ENCODE measurements at regions not wholly inside any gene's neighbourhood (a gene's known extent, or its start where the extent isn't known, plus 50 kb on each side); places are given as distances from the start of the nearest gene placed in this dataset.

GRCh38 chr5:51968756-51969155 is 585.5 kb downstream of the ISL1 start:
- Histone ChIP-seq H3K4me1 (replicated peaks) (no peaks in the 10 kb centered on the region), H3K9me3 (replicated peaks) (no peaks in the 10 kb centered on the region), H3K27ac (no peak overlapping the region), H3K27me3 (replicated peaks) (no peaks in the 10 kb centered on the region; the same call in 1 of the 2 replicates), H3K4me3 (no peak overlapping the region), H3K36me3 (no peaks in the 10 kb centered on the region)
- no peak for DNase-seq (ENCODE audit: low read depth in 1 of 2, low spot score in 2 of 2)

GRCh38 chr5:51974834-51975233 is 591.6 kb downstream of the ISL1 start:
- Histone ChIP-seq H3K27ac (no peak overlapping the region), H3K36me3 (no peaks in the 10 kb centered on the region), H3K4me1 (replicated peaks) (no peaks in the 10 kb centered on the region)

GRCh38 chr5:51977014-51977413 is 593.8 kb downstream of the ISL1 start:
- no peak overlapping the region for H3K4me3 ChIP-seq
- no peaks in the 10 kb centered on the region; the same call in 1 of the 2 replicates for H3K27me3 ChIP-seq (replicated peaks)
- H3K27ac ChIP-seq = no peak overlapping the region
- no peaks in the 10 kb centered on the region for H3K4me1 ChIP-seq (replicated peaks)
- H3K9me3 ChIP-seq (replicated peaks) = no peaks in the 10 kb centered on the region
- no peak for DNase-seq (ENCODE audit: low read depth in 1 of 2, low spot score in 2 of 2)
- H3K36me3 ChIP-seq = no peaks in the 10 kb centered on the region

More at GRCh38 chr5:51974834-51975233, 591.6 kb downstream of the ISL1 start:
- no peak for DNase-seq (ENCODE audit: low read depth in 1 of 2, low spot score in 2 of 2)
- no peak overlapping the region for H3K4me3 ChIP-seq
- no peaks in the 10 kb centered on the region for H3K9me3 ChIP-seq (replicated peaks)
- H3K27me3 ChIP-seq (replicated peaks) = no peaks in the 10 kb centered on the region; the same call in 1 of the 2 replicates

- Histone ChIP-seq H3K4me1 (replicated peaks) (no peaks in the 10 kb centered on the region), H3K4me3 (no peak overlapping the region), H3K9me3 (replicated peaks) (no peaks in the 10 kb centered on the region), H3K36me3 (no peaks in the 10 kb centered on the region), H3K27ac (no peak overlapping the region), H3K27me3 (replicated peaks) (no peaks in the 10 kb centered on the region)
- DNase-seq (ENCODE audit: low read depth in 1 of 2, low spot score in 2 of 2) = no peak
Observed at GRCh38 chr5:51983161-51983560, 599.9 kb downstream of the ISL1 start.

- H3K27me3 ChIP-seq (replicated peaks) = no peaks in the 10 kb centered on the region
- no peaks in the 10 kb centered on the region for H3K9me3 ChIP-seq (replicated peaks)
- no peak for DNase-seq (ENCODE audit: low read depth in 1 of 2, low spot score in 2 of 2)
- H3K27ac ChIP-seq = no peak overlapping the region
- no peaks in the 10 kb centered on the region for H3K4me1 ChIP-seq (replicated peaks)
- H3K36me3 ChIP-seq = no peaks in the 10 kb centered on the region
- no peak overlapping the region for H3K4me3 ChIP-seq
Observed at GRCh38 chr5:51986733-51987132, 603.5 kb downstream of the ISL1 start.

- DNase-seq (ENCODE audit: low read depth in 1 of 2, low spot score in 2 of 2) = no peak
- Histone ChIP-seq H3K27me3 (replicated peaks) (no peaks in the 10 kb centered on the region), H3K27ac (no peak overlapping the region), H3K4me3 (no peak overlapping the region), H3K9me3 (replicated peaks) (no peaks in the 10 kb centered on the region), H3K36me3 (no peaks in the 10 kb centered on the region), H3K4me1 (replicated peaks) (no peaks in the 10 kb centered on the region)
Observed at GRCh38 chr5:51987239-51987638, 604.0 kb downstream of the ISL1 start.

- Histone ChIP-seq H3K27me3 (replicated peaks) (no peaks in the 10 kb centered on the region), H3K4me3 (no peak overlapping the region), H3K36me3 (no peaks in the 10 kb centered on the region), H3K4me1 (replicated peaks) (no peaks in the 10 kb centered on the region), H3K27ac (no peak overlapping the region), H3K9me3 (replicated peaks) (no peaks in the 10 kb centered on the region)
- DNase-seq (ENCODE audit: low read depth in 1 of 2, low spot score in 2 of 2) = no peak
Observed at GRCh38 chr5:51987669-51988209, 604.5 kb downstream of the ISL1 start.

- Histone ChIP-seq H3K36me3 (no peaks in the 10 kb centered on the region), H3K4me3 (no peak overlapping the region), H3K9me3 (replicated peaks) (no peaks in the 10 kb centered on the region), H3K27me3 (replicated peaks) (no peaks in the 10 kb centered on the region), H3K4me1 (replicated peaks) (no peaks in the 10 kb centered on the region), H3K27ac (no peak overlapping the region)
- DNase-seq (ENCODE audit: low read depth in 1 of 2, low spot score in 2 of 2) = no peak
Observed at GRCh38 chr5:51988634-51989033, 605.4 kb downstream of the ISL1 start.

- no peak for DNase-seq (ENCODE audit: low read depth in 1 of 2, low spot score in 2 of 2)
- no peak overlapping the region for H3K4me3 ChIP-seq
- H3K27me3 ChIP-seq (replicated peaks) = no peaks in the 10 kb centered on the region
- no peak overlapping the region for H3K27ac ChIP-seq
- H3K4me1 ChIP-seq (replicated peaks) = no peaks in the 10 kb centered on the region
- no peaks in the 10 kb centered on the region for H3K9me3 ChIP-seq (replicated peaks)
- H3K36me3 ChIP-seq = no peaks in the 10 kb centered on the region
Observed at GRCh38 chr5:51990241-51990640, 607.0 kb downstream of the ISL1 start.

- Histone ChIP-seq H3K36me3 (no peaks in the 10 kb centered on the region), H3K27ac (no peak overlapping the region), H3K27me3 (replicated peaks) (no peaks in the 10 kb centered on the region), H3K4me1 (replicated peaks) (no peaks in the 10 kb centered on the region), H3K9me3 (replicated peaks) (no peaks in the 10 kb centered on the region), H3K4me3 (no peak overlapping the region)
- no peak for DNase-seq (ENCODE audit: low read depth in 1 of 2, low spot score in 2 of 2)
Observed at GRCh38 chr5:51990661-51991180, 607.5 kb downstream of the ISL1 start.

GRCh38 chr5:51991940-51992339 is 608.7 kb downstream of the ISL1 start:
- H3K4me3 ChIP-seq = no peak overlapping the region

GRCh38 chr5:51995773-51996306 is 612.6 kb downstream of the ISL1 start:
- Histone ChIP-seq H3K9me3 (replicated peaks) (no peaks in the 10 kb centered on the region), H3K4me1 (replicated peaks) (no peaks in the 10 kb centered on the region), H3K36me3 (no peaks in the 10 kb centered on the region), H3K4me3 (no peak overlapping the region), H3K27ac (no peak overlapping the region), H3K27me3 (replicated peaks) (no peaks in the 10 kb centered on the region)
- DNase-seq (ENCODE audit: low read depth in 1 of 2, low spot score in 2 of 2) = no peak

More at GRCh38 chr5:51991940-51992339, 608.7 kb downstream of the ISL1 start:
- DNase-seq (ENCODE audit: low read depth in 1 of 2, low spot score in 2 of 2) = no peak
- no peaks in the 10 kb centered on the region for H3K27me3 ChIP-seq (replicated peaks)
- no peak overlapping the region for H3K27ac ChIP-seq
- no peaks in the 10 kb centered on the region for H3K4me1 ChIP-seq (replicated peaks)
- no peaks in the 10 kb centered on the region for H3K36me3 ChIP-seq
- no peaks in the 10 kb centered on the region for H3K9me3 ChIP-seq (replicated peaks)

- Histone ChIP-seq H3K27me3 (replicated peaks) (no peaks in the 10 kb centered on the region), H3K9me3 (replicated peaks) (no peaks in the 10 kb centered on the region)
Observed at GRCh38 chr5:51996356-51996861, 613.2 kb downstream of the ISL1 start.

GRCh38 chr5:51997500-51997899 is 614.3 kb downstream of the ISL1 start:
- H3K9me3 ChIP-seq (replicated peaks) = no peaks in the 10 kb centered on the region
- H3K36me3 ChIP-seq = no peaks in the 10 kb centered on the region
- H3K27me3 ChIP-seq (replicated peaks) = no peaks in the 10 kb centered on the region
- H3K27ac ChIP-seq = no peak overlapping the region
- H3K4me1 ChIP-seq (replicated peaks) = no peaks in the 10 kb centered on the region
- no peak overlapping the region for H3K4me3 ChIP-seq
- no peak for DNase-seq (ENCODE audit: low read depth in 1 of 2, low spot score in 2 of 2)

More at GRCh38 chr5:51996356-51996861, 613.2 kb downstream of the ISL1 start:
- H3K36me3 ChIP-seq = no peaks in the 10 kb centered on the region
- H3K4me3 ChIP-seq = no peak overlapping the region
- no peak overlapping the region for H3K27ac ChIP-seq
- no peak for DNase-seq (ENCODE audit: low read depth in 1 of 2, low spot score in 2 of 2)
- no peaks in the 10 kb centered on the region for H3K4me1 ChIP-seq (replicated peaks)
